ENCODE measurements at regions not wholly inside any gene's neighbourhood (a gene's known extent, or its start where the extent isn't known, plus 50 kb on each side); places are given as distances from the start of the nearest gene placed in this dataset.
"Not testable (repeated sequence)": the region's sequence is repeated elsewhere in the genome, so short reads cannot be mapped to it uniquely, and the experiment has no call there.

- no peak for DNase-seq
These were observed 136.5 kb upstream of the IFNG-AS1 start for GRCh38 chr12:67852701-67853100.

DNA sequence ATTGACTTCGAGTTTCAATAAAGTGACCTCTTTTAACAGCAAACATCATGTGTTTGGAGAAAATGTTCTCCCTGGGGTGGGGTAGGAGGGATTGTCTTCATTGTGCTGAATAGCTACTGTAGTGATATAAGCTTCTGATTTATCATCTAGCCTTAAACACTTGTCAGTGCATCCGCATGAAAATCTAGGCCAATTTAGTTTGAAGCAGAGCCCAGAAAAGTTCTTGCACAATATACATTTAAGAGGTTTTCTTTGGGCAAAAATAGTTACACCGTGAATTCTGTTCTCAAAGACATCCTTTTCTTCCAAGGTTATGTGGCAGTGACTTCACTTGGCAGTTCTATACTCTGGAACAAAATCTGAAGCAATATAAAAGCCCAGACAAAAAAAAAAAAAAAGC is 136.0 kb upstream of the IFNG-AS1 start:
- no peak for DNase-seq

DNA sequence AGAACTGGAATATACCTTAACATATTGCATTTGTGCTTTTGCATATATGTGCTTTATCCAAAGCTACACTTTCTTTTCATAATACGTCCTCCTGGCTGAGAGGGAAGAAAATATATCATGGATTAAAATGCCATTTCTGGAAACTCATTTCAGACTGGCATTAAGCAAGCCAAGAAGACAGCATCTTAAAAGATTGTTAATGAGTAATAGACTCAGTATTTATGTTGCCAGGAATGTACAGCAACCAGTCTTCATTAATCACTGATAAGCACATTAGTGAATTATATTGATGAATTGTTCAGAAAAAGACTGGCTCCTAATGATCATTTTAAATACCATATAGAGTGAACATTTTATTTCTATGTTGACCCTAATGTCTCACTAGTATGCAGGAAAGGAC is 134.9 kb upstream of the IFNG-AS1 start:
- DNase-seq = no peak

DNA sequence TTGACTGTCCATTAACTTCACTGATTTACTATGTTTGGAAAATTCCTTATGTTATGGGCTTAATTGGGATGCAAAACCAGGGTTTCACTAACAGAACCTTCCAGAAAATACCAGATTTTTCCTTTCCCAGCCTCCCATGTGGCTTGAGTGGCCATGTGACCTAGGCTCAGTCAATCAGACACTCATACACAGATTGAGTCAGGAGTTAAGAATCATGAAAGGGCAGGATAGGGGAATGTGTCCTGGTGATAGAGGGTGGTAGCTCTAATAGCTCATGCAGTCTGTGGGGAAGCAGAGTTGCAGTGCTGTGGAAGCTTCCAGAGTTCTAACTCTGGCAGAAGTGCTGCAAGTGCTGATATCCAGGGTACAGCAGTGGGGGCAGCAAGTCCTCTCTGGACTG is 134.1 kb upstream of the IFNG-AS1 start:
- DNase-seq = no peak

DNA sequence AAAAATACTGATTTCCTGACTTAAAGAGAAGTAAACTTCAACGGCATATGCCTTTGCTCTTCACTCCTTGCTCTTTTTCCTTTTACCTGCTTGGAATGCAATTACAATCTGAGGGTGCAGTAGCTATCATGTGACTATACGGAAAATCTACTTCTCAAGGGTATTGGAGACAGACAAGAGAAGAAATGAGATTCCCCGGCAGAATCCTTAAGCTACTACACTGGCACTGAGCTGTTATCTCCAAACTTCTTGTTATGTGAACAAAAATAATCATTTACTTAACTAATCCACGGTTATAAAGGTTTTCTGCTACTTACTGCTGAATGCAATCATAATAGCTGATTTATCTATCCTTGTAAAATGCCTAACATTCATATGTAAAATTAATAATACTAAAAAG is 118.0 kb upstream of the IFNG-AS1 start:
- no peak for DNase-seq

DNA sequence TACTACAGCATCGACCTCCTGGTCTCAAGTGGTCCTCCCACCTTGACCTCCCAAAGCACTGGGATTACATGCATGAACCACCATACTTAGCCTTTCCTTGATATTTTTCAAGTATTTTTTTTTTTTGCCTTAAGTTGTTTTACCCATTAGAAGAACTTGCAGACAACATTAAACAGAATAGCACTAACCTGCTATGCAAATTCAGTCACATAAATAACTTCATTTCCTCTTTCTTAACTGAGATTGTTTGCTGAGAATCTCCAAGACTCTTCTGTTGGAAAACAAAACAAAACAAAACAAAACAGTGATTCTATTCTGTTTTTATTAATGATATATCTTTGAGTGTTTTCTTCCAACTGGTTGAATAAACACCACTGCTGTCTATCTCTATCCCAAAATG is 115.9 kb upstream of the IFNG-AS1 start:
- DNase-seq = no peak

- DNase-seq = no peak
These were observed 112.8 kb upstream of the IFNG-AS1 start for GRCh38 chr12:67876305-67876915.

GRCh38 chr12:67877727-67878126 is 111.5 kb upstream of the IFNG-AS1 start:
- DNase-seq = no peak

GRCh38 chr12:67879937-67880336 is 109.3 kb upstream of the IFNG-AS1 start:
- no peak for DNase-seq

DNA sequence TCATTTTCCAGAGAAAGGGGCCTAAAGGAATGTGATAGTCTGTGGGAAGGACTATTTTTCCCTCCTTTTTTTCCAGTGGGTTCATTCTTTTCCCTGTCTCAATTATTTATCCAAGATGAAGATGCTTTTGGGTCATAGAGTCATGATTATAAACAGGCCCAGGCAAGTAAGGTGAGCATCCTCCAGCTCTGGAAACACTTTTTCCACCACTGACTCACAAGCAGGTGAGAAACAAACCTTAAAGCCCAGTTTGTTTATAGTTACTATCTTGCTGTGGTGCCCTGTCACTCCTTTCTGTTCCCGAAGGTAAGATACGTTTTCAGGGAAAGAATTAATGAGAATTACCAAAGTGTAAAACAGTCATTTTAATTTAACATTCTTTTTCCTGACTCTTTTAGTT is 107.7 kb upstream of the IFNG-AS1 start:
- no peak for DNase-seq

DNA sequence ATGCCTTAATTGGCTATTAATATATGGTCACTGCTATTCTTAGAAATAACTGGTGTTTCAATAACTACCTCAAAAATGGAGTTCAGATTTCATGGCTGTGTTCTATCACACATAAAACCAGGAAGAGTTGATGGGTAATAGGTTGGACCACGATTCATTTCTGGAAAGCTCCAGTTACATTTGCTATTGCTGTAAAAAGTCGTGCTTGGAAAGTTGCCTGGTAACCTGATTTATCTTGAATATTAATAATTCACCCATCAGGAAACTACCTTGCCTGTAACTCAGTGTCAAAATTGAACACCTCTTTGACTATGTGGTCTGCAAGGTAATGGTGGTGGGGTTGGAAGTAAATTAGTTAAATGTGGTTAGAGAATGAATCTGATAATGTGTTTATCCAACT is 104.7 kb upstream of the IFNG-AS1 start:
- no peak for DNase-seq

GRCh38 chr12:67885375-67886169 is 103.7 kb upstream of the IFNG-AS1 start:
- no peak for DNase-seq

GRCh38 chr12:67887065-67887464 is 102.2 kb upstream of the IFNG-AS1 start:
- no peak for DNase-seq

- no peak for DNase-seq
These were observed 99.3 kb upstream of the IFNG-AS1 start for GRCh38 chr12:67889931-67890330.

- no peak for DNase-seq
These were observed 98.5 kb upstream of the IFNG-AS1 start for GRCh38 chr12:67890726-67891258.

GRCh38 chr12:67891596-67891995 is 97.7 kb upstream of the IFNG-AS1 start:
- no peak for DNase-seq

GRCh38 chr12:67892259-67893021 is 96.8 kb upstream of the IFNG-AS1 start:
- no peak for DNase-seq

DNA sequence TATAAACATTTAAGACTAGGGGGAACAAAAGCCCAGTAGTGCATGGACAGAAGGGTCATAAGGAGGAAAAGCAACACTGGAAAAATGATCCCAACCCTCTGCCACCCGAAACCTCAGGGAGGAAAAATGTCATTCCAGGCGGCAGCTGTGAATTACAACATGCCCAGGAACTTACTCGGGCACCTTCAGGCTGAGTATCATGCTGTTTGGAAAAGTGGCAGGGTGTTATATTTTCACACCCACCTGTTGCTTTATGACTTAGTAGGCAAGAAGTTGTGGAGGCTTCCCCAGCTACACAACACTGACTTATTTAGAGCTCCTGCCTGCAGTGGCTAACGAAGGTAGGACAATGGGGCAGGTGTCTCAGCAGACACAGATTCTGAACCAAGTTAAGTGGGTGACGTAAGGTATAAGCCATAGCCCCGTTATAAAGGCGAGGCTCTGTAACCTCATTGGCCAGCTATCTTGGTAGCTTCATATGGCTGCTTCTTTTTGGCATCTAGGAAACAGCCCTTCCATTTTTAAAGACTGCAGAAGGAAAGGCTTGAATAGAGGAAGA is 96.1 kb upstream of the IFNG-AS1 start:
- no peak for DNase-seq

- not testable (repeated sequence) for DNase-seq
These were observed 88.8 kb upstream of the IFNG-AS1 start for GRCh38 chr12:67900418-67900817.

- no peak for DNase-seq
These were observed 80.1 kb upstream of the IFNG-AS1 start for GRCh38 chr12:67909091-67909531.

- DNase-seq = no peak
These were observed 79.6 kb upstream of the IFNG-AS1 start for GRCh38 chr12:67909681-67910080.

DNA sequence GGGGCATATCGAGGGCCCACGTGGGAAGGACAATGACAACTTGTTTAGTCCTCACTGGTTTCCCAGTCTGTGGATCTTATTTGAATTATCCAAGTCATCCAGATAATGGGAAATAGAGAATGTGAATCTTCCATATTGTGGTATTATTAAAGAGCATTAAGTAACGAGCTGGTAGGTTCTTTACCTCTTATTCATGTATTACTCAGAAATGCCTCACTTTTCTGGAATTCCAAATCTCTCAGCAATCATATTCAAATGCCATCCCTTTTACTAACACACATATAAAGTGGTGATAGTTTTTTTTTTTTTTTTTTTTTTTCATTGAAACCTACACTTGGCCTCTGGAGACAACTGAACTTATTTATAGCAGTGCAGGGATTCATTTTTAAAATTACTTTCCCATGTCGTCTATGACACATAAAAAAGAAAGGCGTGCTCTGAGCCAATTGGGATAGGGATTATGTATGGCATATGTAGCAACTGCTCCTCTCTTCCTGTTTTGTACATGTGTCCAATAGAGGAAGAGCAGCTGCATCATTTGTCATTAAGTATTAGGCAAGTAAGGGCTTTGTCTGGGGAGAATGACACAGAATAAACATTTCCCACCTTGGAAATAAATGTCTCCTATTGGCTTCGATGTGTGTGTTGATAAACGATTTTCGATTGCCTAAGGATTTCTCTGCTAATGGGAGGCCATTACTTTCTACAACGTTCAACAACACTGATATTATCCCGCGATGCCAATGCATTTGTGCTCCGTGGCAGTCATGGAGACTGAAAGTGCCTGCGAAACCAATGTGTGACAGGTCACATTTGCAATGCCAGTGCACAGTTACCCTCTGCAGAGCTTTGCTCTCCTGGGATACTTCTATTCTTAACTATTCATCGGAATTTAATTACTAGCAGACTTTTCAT is 78.6 kb upstream of the IFNG-AS1 start:
- no peak for DNase-seq
